ENCODE measurements at regions not wholly inside any gene's neighbourhood (a gene's known extent, or its start where the extent isn't known, plus 50 kb on each side); places are given as distances from the start of the nearest gene placed in this dataset.

DNA sequence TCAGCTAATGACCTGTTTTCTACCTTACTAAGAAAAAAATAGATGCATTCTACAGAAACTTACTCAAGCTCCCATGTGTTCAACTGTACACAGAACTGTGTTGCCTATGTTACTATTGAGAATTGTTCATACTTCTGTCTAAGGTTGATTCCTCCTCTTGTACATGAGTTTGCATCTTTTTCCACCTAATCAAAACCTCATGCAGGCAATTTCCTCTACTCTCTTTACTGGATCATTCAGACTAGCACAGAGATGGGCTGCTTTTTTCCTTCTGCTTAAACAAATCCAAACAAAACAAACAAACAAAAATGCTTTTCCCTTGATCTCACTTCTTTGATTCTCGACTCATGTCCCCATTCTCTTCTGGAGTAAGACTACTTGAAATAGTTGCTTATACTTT, 58.8 kb upstream of the PTGFR start:
- Histone ChIP-seq H3K9me2 (replicated peaks; ENCODE audit: low read length) (no peaks in the 10 kb centered on the region), H3K9me3 (ENCODE audit: low read length) (no peaks in the 10 kb centered on the region), H3K27ac (ENCODE audit: low read length) (no peak overlapping the region), H3F3A (ENCODE audit: low read length, unreplicated experiment) (no peaks in the 10 kb centered on the region), H2AFZ (ENCODE audit: low read length) (no peak overlapping the region), H3K4me1 (ENCODE audit: insufficient read depth, low read length) (no peaks in the 10 kb centered on the region), H3K4me3 (ENCODE audit: low read length) (no peak overlapping the region), H3K9ac (ENCODE audit: low read length) (no peak overlapping the region), H3K4me2 (ENCODE audit: low read length) (no peak overlapping the region), H4K20me1 (ENCODE audit: low read length) (no peaks in the 10 kb centered on the region), H3K79me2 (ENCODE audit: low read length) (no peaks in the 10 kb centered on the region), H3K36me3 (ENCODE audit: low read depth, low read length) (no peaks in the 10 kb centered on the region), H3K27me3 (ENCODE audit: low read length) (no peaks in the 10 kb centered on the region)
- no peak for TF ChIP-seq EZH2 (IDR thresholded peaks at IDR 0.05; ENCODE audit: low read length, unreplicated experiment)
- TF ChIP-seq, protein P1, sequence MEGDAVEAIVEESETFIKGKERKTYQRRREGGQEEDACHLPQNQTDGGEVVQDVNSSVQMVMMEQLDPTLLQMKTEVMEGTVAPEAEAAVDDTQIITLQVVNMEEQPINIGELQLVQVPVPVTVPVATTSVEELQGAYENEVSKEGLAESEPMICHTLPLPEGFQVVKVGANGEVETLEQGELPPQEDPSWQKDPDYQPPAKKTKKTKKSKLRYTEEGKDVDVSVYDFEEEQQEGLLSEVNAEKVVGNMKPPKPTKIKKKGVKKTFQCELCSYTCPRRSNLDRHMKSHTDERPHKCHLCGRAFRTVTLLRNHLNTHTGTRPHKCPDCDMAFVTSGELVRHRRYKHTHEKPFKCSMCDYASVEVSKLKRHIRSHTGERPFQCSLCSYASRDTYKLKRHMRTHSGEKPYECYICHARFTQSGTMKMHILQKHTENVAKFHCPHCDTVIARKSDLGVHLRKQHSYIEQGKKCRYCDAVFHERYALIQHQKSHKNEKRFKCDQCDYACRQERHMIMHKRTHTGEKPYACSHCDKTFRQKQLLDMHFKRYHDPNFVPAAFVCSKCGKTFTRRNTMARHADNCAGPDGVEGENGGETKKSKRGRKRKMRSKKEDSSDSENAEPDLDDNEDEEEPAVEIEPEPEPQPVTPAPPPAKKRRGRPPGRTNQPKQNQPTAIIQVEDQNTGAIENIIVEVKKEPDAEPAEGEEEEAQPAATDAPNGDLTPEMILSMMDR (conservative IDR thresholded peaks at IDR 0.05; ENCODE audit: low read depth, low read length): no peak
- no peak for TF ChIP-seq EZH2phosphoT487 (IDR thresholded peaks at IDR 0.05; ENCODE audit: borderline replicate concordance, low read length)
- CTCF ChIA-PET: no interaction called here
- ATAC-seq (no peak), DNase-seq (no peak)
- BruUV-seq (replicated peaks): no TSS peak
- POLR2A ChIA-PET (ENCODE audit: unreplicated experiment): no interaction called here
- intact Hi-C loops (cut with micrococcal nuclease): no loop called here

DNA sequence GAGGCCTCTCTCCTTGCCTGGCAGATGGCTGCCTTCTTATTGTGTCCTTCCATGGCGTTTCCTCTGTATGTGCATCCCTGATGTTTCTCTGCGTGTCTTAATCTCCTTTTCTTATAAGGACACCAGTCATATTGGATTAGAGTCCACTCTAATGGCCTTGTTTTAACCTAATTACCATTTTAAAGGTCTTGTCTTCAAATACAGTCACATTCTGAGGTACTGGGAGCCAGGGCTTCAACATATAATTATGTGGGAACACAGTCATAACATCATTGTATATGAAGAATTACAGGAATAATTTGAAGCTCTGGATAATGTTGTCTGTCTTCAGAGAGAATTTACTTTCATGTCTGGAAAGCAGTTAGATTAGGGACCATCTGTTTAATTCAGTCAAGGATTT, 56.4 kb upstream of the PTGFR start:
- no peaks in the 10 kb centered on the region for H4K20me1 ChIP-seq (ENCODE audit: low read length)
- no peak for DNase-seq
- no peaks in the 10 kb centered on the region for H3K9me3 ChIP-seq (ENCODE audit: low read length)
- intact Hi-C loops (cut with micrococcal nuclease): no loop called here
- H3K9ac ChIP-seq (ENCODE audit: low read length): no peak overlapping the region
- H3K4me2 ChIP-seq (ENCODE audit: low read length): no peak overlapping the region
- no peaks in the 10 kb centered on the region for H3K27me3 ChIP-seq (ENCODE audit: low read length)
- H3K27ac ChIP-seq (ENCODE audit: low read length): no peak overlapping the region
- BruUV-seq (replicated peaks): no TSS peak
- no peaks in the 10 kb centered on the region for H3K36me3 ChIP-seq (ENCODE audit: low read depth, low read length)
- no peak for ATAC-seq
- no peaks in the 10 kb centered on the region for H3F3A ChIP-seq (ENCODE audit: low read length, unreplicated experiment)
- no peaks in the 10 kb centered on the region for H3K79me2 ChIP-seq (ENCODE audit: low read length)
- H3K4me1 ChIP-seq (ENCODE audit: insufficient read depth, low read length): peaks cover 13% of the 10 kb centered on the region
- no peak for TF ChIP-seq EZH2phosphoT487 (IDR thresholded peaks at IDR 0.05; ENCODE audit: borderline replicate concordance, low read length)
- TF ChIP-seq, protein P1 (conservative IDR thresholded peaks at IDR 0.05; ENCODE audit: low read depth, low read length): no peak
- TF ChIP-seq EZH2 (IDR thresholded peaks at IDR 0.05; ENCODE audit: low read length, unreplicated experiment): no peak
- H3K9me2 ChIP-seq (replicated peaks; ENCODE audit: low read length): no peaks in the 10 kb centered on the region
- H2AFZ ChIP-seq (ENCODE audit: low read length): no peak overlapping the region
- no peak overlapping the region for H3K4me3 ChIP-seq (ENCODE audit: low read length)
- POLR2A ChIA-PET (ENCODE audit: unreplicated experiment): no interaction called here
- CTCF ChIA-PET: no interaction called here

DNA sequence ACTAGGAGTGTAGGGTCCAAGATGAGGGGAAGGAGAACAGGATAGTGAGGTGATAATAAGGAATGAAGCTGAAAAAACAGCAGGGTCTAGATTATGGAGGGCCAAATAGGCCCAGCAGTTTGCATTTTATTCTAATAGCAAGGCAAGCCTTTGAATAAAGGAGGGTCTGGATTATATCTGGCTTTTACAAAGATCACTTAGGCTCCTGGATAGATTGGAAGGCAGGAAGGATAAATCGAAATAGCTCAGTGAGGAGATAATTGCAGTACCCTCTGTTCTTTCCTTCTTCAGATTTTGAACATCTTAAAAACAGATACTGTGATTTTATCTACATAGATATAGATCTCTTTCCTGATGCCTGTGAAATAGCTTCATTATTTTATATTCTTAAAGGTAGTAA, 53.8 kb upstream of the PTGFR start:
- Histone ChIP-seq H3K9ac (ENCODE audit: low read length) (no peak overlapping the region), H3K9me2 (replicated peaks; ENCODE audit: low read length) (no peaks in the 10 kb centered on the region), H3K27me3 (ENCODE audit: low read length) (no peaks in the 10 kb centered on the region), H3K4me2 (ENCODE audit: low read length) (no peak overlapping the region), H3F3A (ENCODE audit: low read length, unreplicated experiment) (peaks cover 4% of the 10 kb centered on the region), H3K36me3 (ENCODE audit: low read depth, low read length) (no peaks in the 10 kb centered on the region), H4K20me1 (ENCODE audit: low read length) (no peaks in the 10 kb centered on the region), H3K27ac (ENCODE audit: low read length) (no peak overlapping the region), H2AFZ (ENCODE audit: low read length) (no peak overlapping the region), H3K4me1 (ENCODE audit: insufficient read depth, low read length) (peaks cover 33% of the 10 kb centered on the region), H3K79me2 (ENCODE audit: low read length) (no peaks in the 10 kb centered on the region), H3K9me3 (ENCODE audit: low read length) (no peaks in the 10 kb centered on the region), H3K4me3 (ENCODE audit: low read length) (no peak overlapping the region)
- DNase-seq: no peak
- BruUV-seq (replicated peaks): no TSS peak
- TF ChIP-seq EZH2phosphoT487 (IDR thresholded peaks at IDR 0.05; ENCODE audit: borderline replicate concordance, low read length): no peak
- TF ChIP-seq EZH2 (IDR thresholded peaks at IDR 0.05; ENCODE audit: low read length, unreplicated experiment): no peak
- TF ChIP-seq, protein P1 (conservative IDR thresholded peaks at IDR 0.05; ENCODE audit: low read depth, low read length): no peak
- ATAC-seq: no peak
- CTCF ChIA-PET: no interaction called here
- intact Hi-C loops (cut with micrococcal nuclease): no loop called here
- POLR2A ChIA-PET (ENCODE audit: unreplicated experiment): no interaction called here

Measured in PC-3 (cell line).